HepG2 (cell line): ENCODE measurements at regions not wholly inside any gene's neighbourhood (a gene's known extent, or its start where the extent isn't known, plus 50 kb on each side); places are given as distances from the start of the nearest gene placed in this dataset.

ENCODE experiments used
- ATAC-seq: fragments of 200-7000 bp; cut with Tn5 transposase; 3 replicates; pipeline ENCODE4 v1.9.1; 2020; ENCODE audit warnings: mild to moderate bottlenecking, moderate library complexity
- BruUV-seq: library from RNA; stranded (reverse); fragments of 400-500 nt; replicated peaks from 2 replicates; lab custom pipeline; 2021; lab: Mats Ljungman, UMichigan
- CTCF ChIA-PET: fragments of 300-600 bp; formaldehyde crosslinking; extraction: SDS; loops from one replicate; lab custom pipeline; 2021; ENCODE audit warnings: low total read pairs, inconsistent platforms, low intra/inter-chr PET ratio; lab: Yijun Ruan, JAX
- POLR2A ChIA-PET: fragments of 350-600 bp; sonication (Branson Sonifier 250); formaldehyde crosslinking; loops from one replicate; lab custom pipeline; 2020; ENCODE audit warnings: antibody characterized with exemption, inconsistent platforms; lab: Yijun Ruan, JAX
- DNase-seq: peaks from one replicate; pipeline ENCODE4 v3.0.0-alpha.2; 2015; ENCODE audit warnings: low spot score
- FAIRE-seq: peaks from 3 replicates; lab custom pipeline; 2011; peaks lifted over from hg19 to GRCh38; lab: Jason Lieb, UNC
- H2AFZ ChIP-seq: one replicate; pipeline ENCODE4 v1.6.1; 2011; ENCODE audit warnings: low read length, inconsistent platforms
- H3K27ac ChIP-seq: fragments of 300-600 bp; 3 replicates; pipeline ENCODE4 v1.8.0; 2011; ENCODE audit warnings: mixed run types, mild to moderate bottlenecking, mixed read lengths, low read length, inconsistent platforms; ENCODE audit not compliant: insufficient read depth; ENCODE audit errors: extremely low read length
- H3K27me3 ChIP-seq, 2 experiments: fragments of 200-600 bp in 1 of 2; 2 replicates in 1 of 2; 3 replicates in 1 of 2; pipeline versions ENCODE4 v1.6.0 to v1.8.0; 2011; ENCODE audit warnings: low read length in 2 of 2, mild to moderate bottlenecking in 2 of 2, moderate library complexity in 2 of 2, inconsistent platforms in 1 of 2; ENCODE audit not compliant: insufficient read depth in 2 of 2, control insufficient read depth in 1 of 2
- H3K36me3 ChIP-seq, 2 experiments: fragments of 200-600 bp in 1 of 2; replicated peaks in 1 of 2; 2 replicates in 1 of 2; 3 replicates in 1 of 2; pipeline versions ENCODE4 v1.5.1 to v1.8.0; 2011; ENCODE audit warnings: low read length in 2 of 2, inconsistent platforms in 1 of 2; ENCODE audit not compliant: insufficient read depth in 2 of 2, control insufficient read depth in 1 of 2
- H3K4me1 ChIP-seq: 2 replicates; pipeline ENCODE4 v1.5.1; 2012; ENCODE audit warnings: low read length, inconsistent platforms; ENCODE audit not compliant: insufficient read depth
- H3K4me2 ChIP-seq: 2 replicates; pipeline ENCODE4 v1.6.0; 2011; ENCODE audit warnings: low read depth, low read length, inconsistent platforms
- H3K4me3 ChIP-seq, 3 experiments: fragments of 200-600 bp in 1 of 3; sonication (generic), shearing (Covaris generic) in 1 of 3; replicated peaks in 1 of 3; 2 replicates each; pipeline ENCODE4 v1.5.1; 2011 to 2016; ENCODE audit warnings: low read length in 3 of 3, inconsistent platforms in 2 of 3, low read depth in 2 of 3, mild to moderate bottlenecking in 2 of 3, control low read depth in 1 of 3, mixed read lengths in 1 of 3; ENCODE audit not compliant: insufficient read depth in 1 of 3
- H3K79me2 ChIP-seq: one replicate; pipeline ENCODE4 v1.6.1; 2011; ENCODE audit warnings: low read length, inconsistent platforms; ENCODE audit not compliant: insufficient read depth
- H3K9ac ChIP-seq: 2 replicates; pipeline ENCODE4 v1.6.0; 2011; ENCODE audit warnings: mild to moderate bottlenecking, low read depth, low read length, inconsistent platforms; ENCODE audit not compliant: insufficient read depth
- H3K9me3 ChIP-seq: 2 replicates; pipeline ENCODE4 v1.5.1; 2012; ENCODE audit warnings: mild to moderate bottlenecking, low read length
- H4K20me1 ChIP-seq: 2 replicates; pipeline ENCODE4 v1.6.0; 2011; ENCODE audit warnings: inconsistent platforms, mild to moderate bottlenecking, low read length, moderate library complexity; ENCODE audit not compliant: insufficient read depth
- KLF6 ChIP-seq: IDR thresholded peaks from 2 replicates; pipeline ENCODE4 v1.8.0; 2016; ENCODE audit warnings: missing biosample characterization, missing genetic modification reagents
- RBFOX2 ChIP-seq: fragments of 200-400 bp; formaldehyde crosslinking; IDR thresholded peaks from 2 replicates; pipeline ENCODE4 v1.6.1; 2017; ENCODE audit warnings: low read depth, mild to moderate bottlenecking, low read length
- TARDBP ChIP-seq: sonication (generic); formaldehyde crosslinking; IDR thresholded peaks from 2 replicates; pipeline ENCODE4 v1.8.0; 2022; ENCODE audit warnings: mild to moderate bottlenecking, missing genetic modification reagents
- ZC3H4 ChIP-seq: sonication (generic); formaldehyde crosslinking; IDR thresholded peaks from 2 replicates; pipeline ENCODE4 v1.4.0; 2020; ENCODE audit warnings: missing genetic modification reagents, borderline replicate concordance
- ZNF572 ChIP-seq: sonication (generic); formaldehyde crosslinking; IDR thresholded peaks from 2 replicates; pipeline ENCODE4 v1.5.1; 2020; ENCODE audit warnings: mild to moderate bottlenecking, missing genetic modification reagents
- ZNF720 ChIP-seq: sonication (generic); formaldehyde crosslinking; IDR thresholded peaks from 2 replicates; pipeline ENCODE4 v1.4.0; 2020; ENCODE audit warnings: missing genetic modification reagents
- ZNF766 ChIP-seq: sonication (generic); formaldehyde crosslinking; IDR thresholded peaks from 2 replicates; pipeline ENCODE4 v1.5.0; 2020; ENCODE audit warnings: missing genetic modification reagents, borderline replicate concordance
- ZNF790 ChIP-seq: sonication (generic); formaldehyde crosslinking; IDR thresholded peaks from 2 replicates; pipeline ENCODE4 v1.8.0; 2022; ENCODE audit warnings: missing genetic modification reagents, mild to moderate bottlenecking, borderline replicate concordance
- WGBS: methylation state at CpG from one replicate; pipeline ENCODE4 v1.1.6; 2017; ENCODE audit warnings: low lambda C conversion rate; 5-methylcytosine and 5-hydroxymethylcytosine counted together
- in situ Hi-C: cut with HindIII; loops from 2 replicates; pipeline ENCODE4 v1.10.0; 2017; ENCODE audit warnings: low pct_unique_long_range_greater_than_20kb; ENCODE audit not compliant: extremely low pct_ligation_motif_present
- intact Hi-C: fragments of 100-400 bp; cut with micrococcal nuclease; formaldehyde crosslinking; loops from one replicate; pipeline ENCODE4 v1.10.0; 2022; ENCODE audit not compliant: unreplicated experiment
- TF ChIP-seq, protein P1 (sequence below): sonication (generic); formaldehyde crosslinking; IDR thresholded peaks from 2 replicates; pipeline ENCODE4 v1.4.0; 2020; ENCODE audit warnings: low read depth, mild to moderate bottlenecking, missing genetic modification reagents

DNA sequence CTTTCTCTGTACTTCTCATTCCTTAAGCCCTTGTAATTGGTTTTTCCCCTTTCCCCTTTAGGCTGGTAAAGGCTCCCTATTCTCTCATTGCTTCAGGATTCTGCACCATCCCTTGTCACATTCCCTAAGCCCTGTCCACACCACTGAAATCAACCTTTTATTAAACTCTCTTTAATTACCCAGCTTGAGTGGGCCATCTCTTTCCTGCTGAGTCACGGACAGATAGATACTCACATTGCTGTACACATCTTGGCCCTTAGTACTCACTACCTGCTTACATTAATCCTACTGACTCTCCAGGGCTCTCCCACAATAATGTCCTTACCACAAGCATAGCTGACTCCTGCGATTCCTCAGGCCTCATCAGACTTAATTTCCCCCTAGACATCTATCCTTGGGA, 94.0 kb upstream of the PCGF5 start:
- no peak for DNase-seq
- H3K27ac ChIP-seq: no peak overlapping the region
- 24% methylated on average over 2 of the region's 2 CpGs for WGBS
- no peaks in the 10 kb centered on the region for H3K9me3 ChIP-seq
- intact Hi-C loops: no loop called here
- ATAC-seq: no peak
- H3K4me3 ChIP-seq: no peak overlapping the region
- ChIA-PET CTCF (no interaction called here), POLR2A (no interaction called here)
- FAIRE-seq: no peak
- H3K79me2 ChIP-seq: no peaks in the 10 kb centered on the region
- TF ChIP-seq KLF6 (CRISPR knock-in tag) (no peak), TARDBP (CRISPR knock-in tag) (no peak), ZNF572 (CRISPR knock-in tag) (no peak), RBFOX2 (no peak), ZC3H4 (CRISPR knock-in tag) (no peak), ZNF720 (CRISPR knock-in tag) (no peak), ZNF766 (CRISPR knock-in tag) (no peak), ZNF790 (CRISPR knock-in tag) (no peak)
- TF ChIP-seq, protein P1, sequence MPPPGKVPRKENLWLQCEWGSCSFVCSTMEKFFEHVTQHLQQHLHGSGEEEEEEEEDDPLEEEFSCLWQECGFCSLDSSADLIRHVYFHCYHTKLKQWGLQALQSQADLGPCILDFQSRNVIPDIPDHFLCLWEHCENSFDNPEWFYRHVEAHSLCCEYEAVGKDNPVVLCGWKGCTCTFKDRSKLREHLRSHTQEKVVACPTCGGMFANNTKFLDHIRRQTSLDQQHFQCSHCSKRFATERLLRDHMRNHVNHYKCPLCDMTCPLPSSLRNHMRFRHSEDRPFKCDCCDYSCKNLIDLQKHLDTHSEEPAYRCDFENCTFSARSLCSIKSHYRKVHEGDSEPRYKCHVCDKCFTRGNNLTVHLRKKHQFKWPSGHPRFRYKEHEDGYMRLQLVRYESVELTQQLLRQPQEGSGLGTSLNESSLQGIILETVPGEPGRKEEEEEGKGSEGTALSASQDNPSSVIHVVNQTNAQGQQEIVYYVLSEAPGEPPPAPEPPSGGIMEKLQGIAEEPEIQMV (CRISPR knock-in tag): no peak
- H2AFZ ChIP-seq: no peak overlapping the region
- no TSS peak for BruUV-seq
- H3K36me3 ChIP-seq: no peaks in the 10 kb centered on the region
- H3K27me3 ChIP-seq: peaks cover 0 to 6% of the 10 kb centered on the region in 2 experiments; a peak in 1 of 5 replicates
- H4K20me1 ChIP-seq: no peaks in the 10 kb centered on the region
- in situ Hi-C loops: no loop called here
- no peak overlapping the region for H3K9ac ChIP-seq
- H3K4me2 ChIP-seq: no peak overlapping the region
- no peaks in the 10 kb centered on the region for H3K4me1 ChIP-seq
